LNCaP clone FGC (cell line): ENCODE measurements at regions not wholly inside any gene's neighbourhood (a gene's known extent, or its start where the extent isn't known, plus 50 kb on each side); places are given as distances from the start of the nearest gene placed in this dataset.

ENCODE experiments used
- DNase-seq: peaks from one replicate; pipeline ENCODE4 v3.0.0-alpha.2; 2011; ENCODE audit warnings: low read depth
- H3K4me3 ChIP-seq: 2 replicates; pipeline ENCODE4 v1.5.1; 2011; ENCODE audit warnings: mild to moderate bottlenecking, low read depth, low read length, control low read depth
- CTCF ChIP-seq: IDR thresholded peaks from 2 replicates; pipeline ENCODE4 v1.5.1; 2012; ENCODE audit warnings: mild to moderate bottlenecking; ENCODE audit not compliant: control insufficient read depth, insufficient read depth; ENCODE audit errors: extremely low read depth

- DNase-seq, result no peak
- no peak for TF ChIP-seq CTCF
- H3K4me3 ChIP-seq, result no peak overlapping the region
Observed at GRCh38 chr20:21024420-21024819, 81.7 kb downstream of the LINC00237 start.

GRCh38 chr20:21022925-21023324 lies 83.2 kb downstream of the LINC00237 start:
- DNase-seq, result no peak
- no peak overlapping the region for H3K4me3 ChIP-seq
- TF ChIP-seq CTCF, result no peak

- H3K4me3 ChIP-seq, result no peak overlapping the region
- no peak for TF ChIP-seq CTCF
- no peak for DNase-seq
Observed at GRCh38 chr20:21021472-21021790, 84.7 kb downstream of the LINC00237 start.

- no peak for TF ChIP-seq CTCF
- H3K4me3 ChIP-seq, result no peak overlapping the region
Observed at GRCh38 chr20:21020659-21021471, 85.3 kb downstream of the LINC00237 start.

GRCh38 chr20:21019814-21020658 lies 86.1 kb downstream of the LINC00237 start:
- DNase-seq, result no peak
- no peak overlapping the region for H3K4me3 ChIP-seq
- no peak for TF ChIP-seq CTCF

More at GRCh38 chr20:21020659-21021471, 85.3 kb downstream of the LINC00237 start:
- no peak for DNase-seq

GRCh38 chr20:21019468-21019813 lies 86.7 kb downstream of the LINC00237 start:
- TF ChIP-seq CTCF, result no peak
- no peak overlapping the region for H3K4me3 ChIP-seq
- DNase-seq, result no peak

GRCh38 chr20:21018576-21018975 lies 87.6 kb downstream of the LINC00237 start:
- H3K4me3 ChIP-seq, result no peak overlapping the region
- no peak for TF ChIP-seq CTCF

More at GRCh38 chr20:21018576-21018975, 87.6 kb downstream of the LINC00237 start:
- DNase-seq, result no peak
